ENCODE measurements at regions not wholly inside any gene's neighbourhood (a gene's known extent, or its start where the extent isn't known, plus 50 kb on each side); places are given as distances from the start of the nearest gene placed in this dataset.

- Histone ChIP-seq H2AFZ (ENCODE audit: low read depth, low read length, severe bottlenecking) (no peak overlapping the region), H3K4me3 (ENCODE audit: insufficient read depth, low read length, poor library complexity, severe bottlenecking) (no peak overlapping the region), H3K27me3 (ENCODE audit: low read length) (no peaks in the 10 kb centered on the region), H3K9me2 (replicated peaks; ENCODE audit: insufficient read depth, low read length) (no peaks in the 10 kb centered on the region), H3K9me3 (ENCODE audit: insufficient read depth, low read length) (no peaks in the 10 kb centered on the region), H3K27ac (ENCODE audit: low read depth, low read length) (no peak overlapping the region), H3K36me3 (ENCODE audit: low read length) (no peaks in the 10 kb centered on the region), H4K20me1 (ENCODE audit: low read depth, low read length) (no peaks in the 10 kb centered on the region), H3K9ac (ENCODE audit: low read length) (no peak overlapping the region), H3K4me2 (ENCODE audit: low read depth, low read length, poor library complexity, severe bottlenecking) (no peak overlapping the region), H3K79me2 (ENCODE audit: insufficient read depth, low read length) (no peaks in the 10 kb centered on the region), H3F3A (ENCODE audit: insufficient read depth) (no peaks in the 10 kb centered on the region)
- no peak for TF ChIP-seq EZH2phosphoT487 (conservative IDR thresholded peaks at IDR 0.05; ENCODE audit: low read length)
- no peak for TF ChIP-seq CTCF (IDR thresholded peaks at IDR 0.05; ENCODE audit: insufficient read depth, low read length, poor library complexity, severe bottlenecking)
These were observed 295.9 kb upstream of the CASK start for GRCh38 chrX:42219231-42219630.

- no peaks in the 10 kb centered on the region for H3K9me3 ChIP-seq (ENCODE audit: insufficient read depth, low read length)
- H3K4me3 ChIP-seq (ENCODE audit: insufficient read depth, low read length, poor library complexity, severe bottlenecking): no peak overlapping the region
- H3K36me3 ChIP-seq (ENCODE audit: low read length): no peaks in the 10 kb centered on the region
These were observed 272.2 kb upstream of the CASK start for GRCh38 chrX:42195506-42195905.

GRCh38 chrX:42189576-42189975 lies 266.2 kb upstream of the CASK start:
- H3K79me2 ChIP-seq (ENCODE audit: insufficient read depth, low read length): no peaks in the 10 kb centered on the region
- no peaks in the 10 kb centered on the region for H3K27me3 ChIP-seq (ENCODE audit: low read length)
- no peaks in the 10 kb centered on the region for H3K9me2 ChIP-seq (replicated peaks; ENCODE audit: insufficient read depth, low read length)
- H4K20me1 ChIP-seq (ENCODE audit: low read depth, low read length): no peaks in the 10 kb centered on the region
- no peaks in the 10 kb centered on the region for H3K9me3 ChIP-seq (ENCODE audit: insufficient read depth, low read length)
- no peak overlapping the region for H3K4me3 ChIP-seq (ENCODE audit: insufficient read depth, low read length, poor library complexity, severe bottlenecking)
- no peak overlapping the region for H3K4me2 ChIP-seq (ENCODE audit: low read depth, low read length, poor library complexity, severe bottlenecking)
- no peak overlapping the region for H3K27ac ChIP-seq (ENCODE audit: low read depth, low read length)
- H3K9ac ChIP-seq (ENCODE audit: low read length): no peak overlapping the region
- no peak overlapping the region for H2AFZ ChIP-seq (ENCODE audit: low read depth, low read length, severe bottlenecking)
- no peak for TF ChIP-seq CTCF (IDR thresholded peaks at IDR 0.05; ENCODE audit: insufficient read depth, low read length, poor library complexity, severe bottlenecking)
- no peak for TF ChIP-seq EZH2phosphoT487 (conservative IDR thresholded peaks at IDR 0.05; ENCODE audit: low read length)
- no peaks in the 10 kb centered on the region for H3K36me3 ChIP-seq (ENCODE audit: low read length)
- H3F3A ChIP-seq (ENCODE audit: insufficient read depth): no peaks in the 10 kb centered on the region

More at GRCh38 chrX:42195506-42195905, 272.2 kb upstream of the CASK start:
- no peak overlapping the region for H3K27ac ChIP-seq (ENCODE audit: low read depth, low read length)
- no peaks in the 10 kb centered on the region for H3K79me2 ChIP-seq (ENCODE audit: insufficient read depth, low read length)
- H2AFZ ChIP-seq (ENCODE audit: low read depth, low read length, severe bottlenecking): no peak overlapping the region
- H3K4me2 ChIP-seq (ENCODE audit: low read depth, low read length, poor library complexity, severe bottlenecking): no peak overlapping the region
- H3K27me3 ChIP-seq (ENCODE audit: low read length): no peaks in the 10 kb centered on the region
- no peak overlapping the region for H3K9ac ChIP-seq (ENCODE audit: low read length)
- TF ChIP-seq EZH2phosphoT487 (conservative IDR thresholded peaks at IDR 0.05; ENCODE audit: low read length) (no peak), CTCF (IDR thresholded peaks at IDR 0.05; ENCODE audit: insufficient read depth, low read length, poor library complexity, severe bottlenecking) (no peak)
- H3K9me2 ChIP-seq (replicated peaks; ENCODE audit: insufficient read depth, low read length): no peaks in the 10 kb centered on the region
- H3F3A ChIP-seq (ENCODE audit: insufficient read depth): no peaks in the 10 kb centered on the region
- H4K20me1 ChIP-seq (ENCODE audit: low read depth, low read length): no peaks in the 10 kb centered on the region

Data from SU-DHL-6 (cell line).